ENCODE measurements at regions not wholly inside any gene's neighbourhood (a gene's known extent, or its start where the extent isn't known, plus 50 kb on each side); places are given as distances from the start of the nearest gene placed in this dataset.
"Not testable (repeated sequence)": the region's sequence is repeated elsewhere in the genome, so short reads cannot be mapped to it uniquely, and the experiment has no call there.

DNA sequence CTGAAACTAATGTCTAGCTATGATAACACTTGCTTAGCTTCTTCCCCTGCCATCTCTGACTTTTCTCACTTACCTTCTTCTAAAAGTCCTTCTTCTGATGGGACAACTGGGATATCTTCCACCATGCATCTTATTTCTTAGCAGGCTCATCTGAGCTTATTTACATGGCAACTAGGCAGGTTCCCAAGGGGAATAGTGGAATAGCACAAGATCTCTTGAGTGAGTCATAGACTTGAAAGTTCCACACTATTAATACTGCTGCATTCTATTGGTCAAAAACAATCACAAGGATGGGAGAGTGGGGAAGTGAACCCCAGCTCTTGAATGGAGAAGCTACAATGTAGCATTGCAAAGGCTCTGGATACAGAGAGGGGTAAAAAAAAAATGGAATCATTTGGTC is 142.1 kb downstream of the HAO1 start:
- Histone ChIP-seq H3K27ac (no peak overlapping the region), H3K27me3 (no peaks in the 10 kb centered on the region), H3K9me3 (no peaks in the 10 kb centered on the region), H3K4me1 (no peaks in the 10 kb centered on the region), H3K36me3 (no peaks in the 10 kb centered on the region), H3K4me3 (no peak overlapping the region)
- in situ Hi-C loops (cut with MboI; ENCODE audit: low pct_ligation_motif_present in 1 of 4, low pct_unique_long_range_greater_than_20kb in 1 of 4, low sequenced_read_pairs in 3 of 4) (no loop called here), intact Hi-C loops (cut with DNase I; ENCODE audit: low total_unique reads) (no loop called here)
- no peak for TF ChIP-seq EP300 (IDR thresholded peaks at IDR 0.05; ENCODE audit: low read depth)
- TF ChIP-seq, protein P1, sequence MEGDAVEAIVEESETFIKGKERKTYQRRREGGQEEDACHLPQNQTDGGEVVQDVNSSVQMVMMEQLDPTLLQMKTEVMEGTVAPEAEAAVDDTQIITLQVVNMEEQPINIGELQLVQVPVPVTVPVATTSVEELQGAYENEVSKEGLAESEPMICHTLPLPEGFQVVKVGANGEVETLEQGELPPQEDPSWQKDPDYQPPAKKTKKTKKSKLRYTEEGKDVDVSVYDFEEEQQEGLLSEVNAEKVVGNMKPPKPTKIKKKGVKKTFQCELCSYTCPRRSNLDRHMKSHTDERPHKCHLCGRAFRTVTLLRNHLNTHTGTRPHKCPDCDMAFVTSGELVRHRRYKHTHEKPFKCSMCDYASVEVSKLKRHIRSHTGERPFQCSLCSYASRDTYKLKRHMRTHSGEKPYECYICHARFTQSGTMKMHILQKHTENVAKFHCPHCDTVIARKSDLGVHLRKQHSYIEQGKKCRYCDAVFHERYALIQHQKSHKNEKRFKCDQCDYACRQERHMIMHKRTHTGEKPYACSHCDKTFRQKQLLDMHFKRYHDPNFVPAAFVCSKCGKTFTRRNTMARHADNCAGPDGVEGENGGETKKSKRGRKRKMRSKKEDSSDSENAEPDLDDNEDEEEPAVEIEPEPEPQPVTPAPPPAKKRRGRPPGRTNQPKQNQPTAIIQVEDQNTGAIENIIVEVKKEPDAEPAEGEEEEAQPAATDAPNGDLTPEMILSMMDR (IDR thresholded peaks at IDR 0.05): no peak
- TF ChIP-seq POLR2AphosphoS5 (IDR thresholded peaks at IDR 0.05): no peak
- TF ChIP-seq POLR2A (IDR thresholded peaks at IDR 0.05): no peak
- no peak for DNase-seq

- Histone ChIP-seq H3K4me3 (no peak overlapping the region), H3K27ac (no peak overlapping the region), H3K9me3 (no peaks in the 10 kb centered on the region), H3K27me3 (no peaks in the 10 kb centered on the region), H3K36me3 (no peaks in the 10 kb centered on the region), H3K4me1 (no peaks in the 10 kb centered on the region)
- DNase-seq: no peak
- intact Hi-C loops (cut with DNase I; ENCODE audit: low total_unique reads) (no loop called here), in situ Hi-C loops (cut with MboI; ENCODE audit: low pct_ligation_motif_present in 1 of 4, low pct_unique_long_range_greater_than_20kb in 1 of 4, low sequenced_read_pairs in 3 of 4) (no loop called here)
- WGBS, 2 donors (ENCODE audit: low coverage in 1 of 2): 21% methylated on average over 1 of the region's 1 CpG; no CpG with 5 or more reads in 1 of the 2 donors
- TF ChIP-seq POLR2AphosphoS5 (IDR thresholded peaks at IDR 0.05) (peak in 1 of 3 donors; percentile 54), POLR2A (IDR thresholded peaks at IDR 0.05) (no peak)
- TF ChIP-seq, protein P1 (IDR thresholded peaks at IDR 0.05): no peak
These were observed 140.4 kb downstream of the HAO1 start for GRCh38 chr20:7799862-7800261.

DNA sequence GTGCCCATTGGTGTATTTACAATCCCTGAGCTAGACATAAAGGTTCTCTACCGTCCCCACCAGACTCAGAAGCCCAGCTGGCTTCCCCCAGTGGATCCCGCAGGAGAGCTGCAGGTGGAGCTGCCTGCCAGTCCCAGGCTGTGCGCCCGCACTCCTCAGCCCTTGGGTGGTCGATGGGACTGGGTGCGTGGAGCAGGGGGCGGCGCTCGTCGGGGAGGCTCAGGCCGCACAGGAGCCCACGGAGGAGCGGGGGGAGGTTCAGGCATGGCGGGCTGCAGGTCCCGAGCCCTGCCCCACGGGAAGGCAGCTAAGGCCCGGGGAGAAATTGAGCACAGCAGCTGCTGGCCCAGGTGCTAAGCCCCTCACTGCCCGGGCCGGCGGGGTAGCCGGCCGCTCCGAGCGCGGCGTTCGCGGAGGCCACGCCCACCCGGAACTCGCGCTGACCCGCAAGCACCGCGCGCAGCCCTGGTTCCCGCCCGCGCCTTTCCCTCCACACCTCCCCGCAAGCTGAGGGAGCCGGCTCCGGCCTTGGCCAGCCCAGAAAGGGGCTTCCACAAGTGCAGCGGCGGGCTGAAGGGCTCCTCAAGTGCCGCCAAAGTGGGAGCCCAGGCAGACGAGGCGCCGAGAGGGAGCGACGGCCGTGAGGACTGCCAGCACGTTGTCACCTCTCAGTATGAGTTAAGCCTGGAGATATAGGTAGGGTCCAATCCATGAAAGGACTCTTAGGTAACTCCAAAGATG is 136.7 kb downstream of the HAO1 start:
- H3K4me3 ChIP-seq; H3K9me3 ChIP-seq; H3K27me3 ChIP-seq; intact Hi-C loops (cut with DNase I; ENCODE audit: low total_unique reads); H3K27ac ChIP-seq; H3K36me3 ChIP-seq; H3K4me1 ChIP-seq; in situ Hi-C loops (cut with MboI; ENCODE audit: low pct_ligation_motif_present in 1 of 4, low pct_unique_long_range_greater_than_20kb in 1 of 4, low sequenced_read_pairs in 3 of 4); DNase-seq: not testable (repeated sequence)
- WGBS, 2 donors (ENCODE audit: low coverage in 1 of 2): 94% methylated on average over 52 of the region's 52 CpGs; no CpG with 5 or more reads in 1 of the 2 donors

DNA sequence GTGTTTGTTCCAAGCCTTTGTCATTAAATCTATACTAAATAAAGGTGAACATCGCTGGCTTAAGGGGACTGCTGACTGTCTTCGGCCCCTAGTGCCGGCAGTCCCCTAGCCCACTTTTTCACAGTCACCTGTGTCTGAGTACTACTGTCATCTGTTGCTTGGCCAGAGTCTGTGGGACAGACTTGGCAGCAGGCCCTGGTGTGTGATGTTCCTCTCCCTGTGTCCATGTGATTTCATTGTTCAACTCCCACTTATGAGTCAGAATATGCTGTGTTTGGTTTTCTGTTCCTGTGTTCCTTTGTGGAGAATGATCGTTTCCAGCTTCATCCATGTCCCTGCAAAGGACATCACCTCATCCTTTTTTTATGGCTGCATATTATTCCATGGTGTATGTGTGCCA is 133.4 kb downstream of the HAO1 start:
- no peaks in the 10 kb centered on the region for H3K36me3 ChIP-seq
- H3K4me3 ChIP-seq: no peak overlapping the region
- no peaks in the 10 kb centered on the region for H3K9me3 ChIP-seq
- no peak for DNase-seq
- H3K27me3 ChIP-seq: no peaks in the 10 kb centered on the region
- H3K27ac ChIP-seq: no peak overlapping the region
- intact Hi-C loops (cut with DNase I; ENCODE audit: low total_unique reads): no loop called here
- WGBS, 2 donors (ENCODE audit: low coverage in 1 of 2): 86 to 90% methylated on average over 4 of the region's 4 CpGs
- H3K4me1 ChIP-seq: no peaks in the 10 kb centered on the region
- TF ChIP-seq POLR2AphosphoS5 (IDR thresholded peaks at IDR 0.05): no peak
- TF ChIP-seq EP300 (IDR thresholded peaks at IDR 0.05; ENCODE audit: low read depth): no peak
- TF ChIP-seq, protein P1 (IDR thresholded peaks at IDR 0.05): no peak
- no peak for TF ChIP-seq POLR2A (IDR thresholded peaks at IDR 0.05)
- in situ Hi-C loops (cut with MboI; ENCODE audit: low pct_ligation_motif_present in 1 of 4, low pct_unique_long_range_greater_than_20kb in 1 of 4, low sequenced_read_pairs in 3 of 4): no loop called here

DNA sequence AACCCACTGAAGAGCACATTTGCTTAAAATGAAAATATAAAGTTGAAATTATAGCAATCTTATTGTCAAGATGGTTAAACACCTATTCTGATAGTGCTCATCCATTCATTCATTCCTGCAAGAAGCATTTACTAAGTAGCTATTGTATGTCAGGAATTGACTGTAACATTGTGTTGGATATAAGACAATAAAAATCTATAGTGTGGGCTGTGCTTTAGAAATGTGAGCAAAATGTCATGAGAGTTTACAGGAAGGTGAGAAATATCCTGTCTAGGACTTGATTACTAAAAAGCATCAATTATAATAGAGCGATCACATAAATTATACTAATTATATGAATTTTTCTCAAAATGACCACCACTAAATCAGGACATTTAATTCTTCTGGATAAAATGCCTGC is 123.0 kb downstream of the HAO1 start:
- intact Hi-C loops (cut with DNase I; ENCODE audit: low total_unique reads) (no loop called here), in situ Hi-C loops (cut with MboI; ENCODE audit: low pct_ligation_motif_present in 1 of 4, low pct_unique_long_range_greater_than_20kb in 1 of 4, low sequenced_read_pairs in 3 of 4) (no loop called here)
- TF ChIP-seq POLR2AphosphoS5 (IDR thresholded peaks at IDR 0.05): no peak
- no peak for TF ChIP-seq EP300 (IDR thresholded peaks at IDR 0.05; ENCODE audit: low read depth)
- TF ChIP-seq, protein P1 (IDR thresholded peaks at IDR 0.05): no peak
- no peak for TF ChIP-seq POLR2A (IDR thresholded peaks at IDR 0.05)
- no peak for DNase-seq
- Histone ChIP-seq H3K27ac (no peak overlapping the region), H3K9me3 (peaks cover 0 to 5% of the 10 kb centered on the region in 2 donors), H3K4me3 (no peak overlapping the region), H3K4me1 (no peaks in the 10 kb centered on the region), H3K36me3 (no peaks in the 10 kb centered on the region), H3K27me3 (no peaks in the 10 kb centered on the region)
- WGBS, 2 donors (ENCODE audit: low coverage in 1 of 2): 92 to 95% methylated on average over 1 of the region's 1 CpG

Data from transverse colon (tissue), 4 donors.